Mesenchymal stem cell (in vitro differentiated cells and primary cell): ENCODE measurements at regions not wholly inside any gene's neighbourhood (a gene's known extent, or its start where the extent isn't known, plus 50 kb on each side); places are given as distances from the start of the nearest gene placed in this dataset.

Experiments used
- DNase-seq: peaks from one replicate; pipeline ENCODE4 v3.0.0-alpha.2; 2013
- H2AFZ ChIP-seq: one replicate; pipeline ENCODE4 v1.6.1; 2013; ENCODE audit warnings: low read depth, mild to moderate bottlenecking, control low read depth, inconsistent platforms, low read length, moderate library complexity
- H2AK5ac ChIP-seq: 2 replicates; pipeline ENCODE4 v1.6.1; 2013; ENCODE audit warnings: low read length, moderate library complexity, mild to moderate bottlenecking, inconsistent platforms; ENCODE audit not compliant: severe bottlenecking
- H2BK120ac ChIP-seq: one replicate; pipeline ENCODE4 v1.6.1; 2013; ENCODE audit warnings: low read depth, mild to moderate bottlenecking, inconsistent platforms, low read length, moderate library complexity
- H2BK12ac ChIP-seq, 2 experiments: one replicate each; pipeline ENCODE4 v1.6.1; 2013; ENCODE audit warnings: inconsistent platforms in 2 of 2, low read length in 2 of 2, mild to moderate bottlenecking in 2 of 2, moderate library complexity in 2 of 2, control low read depth in 1 of 2
- H2BK15ac ChIP-seq: one replicate; pipeline ENCODE4 v1.6.1; 2013; ENCODE audit warnings: mild to moderate bottlenecking, low read depth, inconsistent platforms; ENCODE audit not compliant: poor library complexity, severe bottlenecking
- H2BK5ac ChIP-seq: 2 replicates; pipeline ENCODE4 v1.6.1; 2013; ENCODE audit warnings: low read depth, mild to moderate bottlenecking, low read length, control low read depth, inconsistent platforms; ENCODE audit not compliant: poor library complexity, severe bottlenecking
- H3K14ac ChIP-seq, 2 experiments: one replicate each; pipeline ENCODE4 v1.6.1; 2013; ENCODE audit warnings: inconsistent platforms in 2 of 2, low read length in 2 of 2, control low read depth in 1 of 2, mild to moderate bottlenecking in 1 of 2, moderate library complexity in 1 of 2
- H3K18ac ChIP-seq, 2 experiments: one replicate each; pipeline ENCODE4 v1.6.1; 2013; ENCODE audit warnings: inconsistent platforms in 2 of 2, low read length in 2 of 2, control low read depth in 1 of 2, low read depth in 1 of 2, mild to moderate bottlenecking in 1 of 2
- H3K23ac ChIP-seq, 2 experiments: one replicate each; pipeline ENCODE4 v1.6.1; 2013; ENCODE audit warnings: inconsistent platforms in 2 of 2, low read length in 2 of 2, mild to moderate bottlenecking in 2 of 2, moderate library complexity in 2 of 2, control low read depth in 1 of 2
- H3K27ac ChIP-seq: 2 replicates; pipeline ENCODE4 v1.5.1; 2013; ENCODE audit warnings: mild to moderate bottlenecking, moderate library complexity, low read length, control low read depth, inconsistent platforms; ENCODE audit not compliant: poor library complexity, severe bottlenecking
- H3K27me3 ChIP-seq, 2 experiments: 2 replicates each; pipeline versions ENCODE4 v1.6.1 to v1.7.0; 2013; ENCODE audit warnings: low read length in 2 of 2, mild to moderate bottlenecking in 2 of 2, moderate library complexity in 2 of 2, control low read depth in 1 of 2, inconsistent platforms in 1 of 2; ENCODE audit not compliant: control insufficient read depth in 1 of 2, insufficient read depth in 1 of 2
- H3K36me3 ChIP-seq, 2 experiments: 2 replicates each; pipeline versions ENCODE4 v1.6.1 to v1.7.0; 2013; ENCODE audit warnings: low read length in 2 of 2, control low read depth in 1 of 2, inconsistent platforms in 1 of 2, low read depth in 1 of 2, mild to moderate bottlenecking in 1 of 2; ENCODE audit not compliant: insufficient read depth in 2 of 2, control insufficient read depth in 1 of 2
- H3K4ac ChIP-seq, 2 experiments: one replicate each; pipeline ENCODE4 v1.6.1; 2013; ENCODE audit warnings: inconsistent platforms in 2 of 2, low read length in 2 of 2, mild to moderate bottlenecking in 2 of 2, moderate library complexity in 2 of 2, control low read depth in 1 of 2, low read depth in 1 of 2
- H3K4me1 ChIP-seq: 2 replicates; pipeline ENCODE4 v1.6.1; 2013; ENCODE audit warnings: low read depth, low read length, control low read depth; ENCODE audit not compliant: control insufficient read depth, insufficient read depth
- H3K4me2 ChIP-seq: 2 replicates; pipeline ENCODE4 v1.6.1; 2013; ENCODE audit warnings: low read length, mild to moderate bottlenecking, inconsistent platforms; ENCODE audit not compliant: poor library complexity, severe bottlenecking
- H3K4me3 ChIP-seq, 2 experiments: 2 replicates each; pipeline versions ENCODE4 v1.5.1 to v1.7.0; 2013; ENCODE audit warnings: low read length in 2 of 2, mild to moderate bottlenecking in 2 of 2, control low read depth in 1 of 2, low read depth in 1 of 2; ENCODE audit not compliant: insufficient read depth in 1 of 2
- H3K79me1 ChIP-seq: replicated peaks from 2 replicates; pipeline ENCODE4 v1.6.1; 2013; ENCODE audit warnings: mild to moderate bottlenecking, control low read depth, low read length, inconsistent platforms; ENCODE audit not compliant: poor library complexity, severe bottlenecking
- H3K9ac ChIP-seq: 2 replicates; pipeline ENCODE4 v1.7.0; 2013; ENCODE audit warnings: mild to moderate bottlenecking, low read length, moderate library complexity
- H3K9me3 ChIP-seq: 2 replicates; pipeline ENCODE4 v1.7.0; 2013; ENCODE audit warnings: mild to moderate bottlenecking, low read length; ENCODE audit not compliant: control insufficient read depth
- H4K8ac ChIP-seq: one replicate; pipeline ENCODE4 v1.6.1; 2013; ENCODE audit warnings: inconsistent platforms, mild to moderate bottlenecking, low read length, moderate library complexity
- H4K91ac ChIP-seq: one replicate; pipeline ENCODE4 v1.6.1; 2013; ENCODE audit warnings: mild to moderate bottlenecking, low read length, inconsistent platforms
- WGBS: methylation state at CpG from one replicate; pipeline ENCODE4 v1.1.7; 2013; ENCODE audit warnings: mixed read lengths; 5-methylcytosine and 5-hydroxymethylcytosine counted together

DNA sequence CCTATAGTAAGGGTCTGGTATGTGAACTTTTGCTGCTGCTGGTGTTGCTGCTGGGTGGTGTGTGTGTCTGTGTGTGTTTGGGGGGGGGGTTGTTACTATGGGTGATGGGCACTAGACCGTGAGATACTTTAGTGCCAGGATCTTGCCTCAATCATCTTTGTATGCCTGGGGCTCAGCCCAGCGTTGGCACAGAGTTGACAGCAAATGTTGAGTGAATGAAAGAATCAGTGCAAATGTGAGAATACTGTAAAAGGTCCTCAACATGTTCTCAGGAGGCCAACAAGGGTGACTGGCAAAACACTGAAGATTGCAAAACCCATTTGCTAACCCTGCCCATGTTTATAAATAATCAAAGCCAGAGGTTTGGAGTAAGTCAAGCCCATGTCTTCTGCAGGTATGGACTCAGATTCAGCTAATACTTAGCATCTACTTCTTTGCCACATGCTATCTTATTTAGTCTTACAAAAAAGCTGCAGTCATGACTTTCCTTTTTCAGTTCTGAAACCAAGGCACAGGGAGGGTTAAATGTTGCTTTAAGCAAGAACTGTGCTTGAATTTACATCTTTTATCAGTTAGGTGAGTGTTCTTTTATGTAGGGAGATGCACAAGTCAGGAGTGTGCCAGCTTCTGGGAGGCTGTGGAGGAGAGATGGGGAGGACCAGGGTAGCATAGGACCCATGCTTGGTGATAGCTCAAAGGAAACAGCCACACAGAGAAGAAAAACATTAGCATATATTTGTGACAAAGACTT is 125.3 kb upstream of the SPACA1 start:
- Histone ChIP-seq H2BK12ac (no peak overlapping the region), H2AK5ac (no peak overlapping the region), H3K9me3 (no peaks in the 10 kb centered on the region), H2BK5ac (no peak overlapping the region), H3K4me1 (peaks cover 8% of the 10 kb centered on the region), H3K27me3 (peaks cover 0 to 47% of the 10 kb centered on the region in 2 experiments), H3K4me2 (no peak overlapping the region), H3K79me1 (no peaks in the 10 kb centered on the region), H3K27ac (no peak overlapping the region), H3K36me3 (no peaks in the 10 kb centered on the region), H4K8ac (no peak overlapping the region), H2BK15ac (no peak overlapping the region), H3K4me3 (no peak overlapping the region), H3K23ac (no peak overlapping the region), H2AFZ (no peak overlapping the region), H2BK120ac (no peak overlapping the region), H3K4ac (no peak overlapping the region), H3K9ac (no peak overlapping the region), H3K14ac (no peak overlapping the region), H3K18ac (no peak overlapping the region), H4K91ac (no peak overlapping the region)
- 88% methylated on average over 2 of the region's 2 CpGs for WGBS
- DNase-seq: no peak

DNA sequence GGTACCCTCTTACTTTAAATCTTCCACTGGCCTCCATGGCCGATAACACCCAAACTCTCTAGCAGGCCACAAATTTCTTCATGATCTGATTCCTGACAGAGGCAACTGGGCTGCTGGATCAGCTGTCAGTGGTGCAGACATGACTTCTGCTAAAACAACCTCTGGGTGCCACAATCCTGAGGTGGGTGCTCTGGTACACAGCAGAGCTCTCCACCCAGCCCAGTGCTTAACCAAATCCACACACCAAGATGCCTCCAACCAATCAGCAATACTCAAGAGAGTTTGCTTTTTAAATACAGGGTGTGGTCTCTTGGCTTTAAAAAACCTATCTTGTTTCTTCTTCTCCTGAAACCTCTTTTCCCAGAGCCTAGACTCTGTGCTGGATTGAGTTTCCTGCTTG is 126.6 kb upstream of the SPACA1 start:
- Histone ChIP-seq H3K14ac (no peak overlapping the region), H3K4me1 (peaks cover 8% of the 10 kb centered on the region), H3K4ac (no peak overlapping the region), H3K4me2 (no peak overlapping the region), H2BK120ac (no peak overlapping the region), H2BK5ac (no peak overlapping the region), H2AFZ (no peak overlapping the region), H3K27ac (no peak overlapping the region), H3K23ac (no peak overlapping the region), H2BK15ac (no peak overlapping the region), H3K36me3 (no peaks in the 10 kb centered on the region), H3K18ac (no peak overlapping the region), H2AK5ac (no peak overlapping the region), H3K27me3 (peaks cover 0 to 48% of the 10 kb centered on the region in 2 experiments), H4K91ac (no peak overlapping the region), H3K9ac (no peak overlapping the region), H3K9me3 (peaks cover 4% of the 10 kb centered on the region), H4K8ac (no peak overlapping the region), H3K4me3 (no peak overlapping the region), H3K79me1 (no peaks in the 10 kb centered on the region), H2BK12ac (no peak overlapping the region)
- no peak for DNase-seq
- 94% methylated on average over 1 of the region's 1 CpG for WGBS

DNA sequence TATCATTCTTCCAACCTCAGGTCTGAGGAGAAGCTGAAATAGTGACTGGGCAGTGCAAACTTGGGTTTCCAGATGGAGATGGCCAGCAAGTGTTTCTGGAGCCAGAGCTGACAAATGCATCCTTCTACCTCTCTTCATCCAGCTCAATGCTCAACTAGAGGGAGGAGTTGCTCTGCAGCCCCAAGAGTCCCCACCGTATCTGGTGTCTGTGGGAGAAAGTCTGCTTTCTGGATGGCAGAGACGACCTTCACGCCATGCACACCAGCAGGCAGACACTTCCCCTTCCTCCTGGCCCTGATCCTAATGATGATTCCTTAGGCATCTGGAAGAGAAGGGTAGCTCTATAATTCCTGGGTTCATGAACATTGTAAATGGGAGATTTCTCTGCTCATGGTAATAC is 127.4 kb upstream of the SPACA1 start:
- H3K27ac ChIP-seq: no peak overlapping the region
- no peak overlapping the region for H3K9ac ChIP-seq
- H3K9me3 ChIP-seq: peaks cover 4% of the 10 kb centered on the region
- no peak overlapping the region for H4K8ac ChIP-seq
- no peak overlapping the region for H2BK5ac ChIP-seq
- no peak overlapping the region for H3K23ac ChIP-seq
- H3K4me2 ChIP-seq: no peak overlapping the region
- no peak overlapping the region for H3K18ac ChIP-seq
- H3K4me1 ChIP-seq: peaks cover 3% of the 10 kb centered on the region
- no peak overlapping the region for H2AFZ ChIP-seq
- H3K79me1 ChIP-seq: no peaks in the 10 kb centered on the region
- H4K91ac ChIP-seq: no peak overlapping the region
- H3K4me3 ChIP-seq: no peak overlapping the region
- H2BK15ac ChIP-seq: no peak overlapping the region
- no peak overlapping the region for H2BK12ac ChIP-seq
- H3K27me3 ChIP-seq: peaks cover 0 to 42% of the 10 kb centered on the region in 2 experiments
- no peaks in the 10 kb centered on the region for H3K36me3 ChIP-seq
- no peak overlapping the region for H3K4ac ChIP-seq
- H2AK5ac ChIP-seq: no peak overlapping the region
- H2BK120ac ChIP-seq: no peak overlapping the region
- H3K14ac ChIP-seq: no peak overlapping the region
- WGBS: 100% methylated on average over 1 of the region's 3 CpGs
- no peak for DNase-seq

DNA sequence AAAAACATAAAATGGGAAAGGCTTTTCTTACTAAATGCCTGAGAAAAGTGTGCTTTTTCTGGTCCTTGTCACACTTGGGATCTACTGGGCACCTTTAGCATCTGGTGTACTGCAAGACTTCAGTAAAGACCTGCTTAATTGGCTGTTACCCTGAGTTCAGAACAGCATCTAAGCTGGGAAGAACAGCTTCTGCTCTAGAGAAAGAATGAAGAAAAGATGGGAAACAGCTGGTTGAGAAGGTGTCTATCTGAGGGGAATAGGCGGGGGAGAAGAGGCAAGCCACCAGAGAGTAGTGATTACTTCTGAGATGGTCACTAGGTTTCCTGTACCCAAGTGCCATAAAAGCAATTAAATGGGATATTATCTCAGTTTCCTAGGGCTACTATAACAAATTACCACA is 128.2 kb upstream of the SPACA1 start:
- no peak for DNase-seq
- no peak overlapping the region for H2BK12ac ChIP-seq
- no peak overlapping the region for H2AK5ac ChIP-seq
- H3K4me3 ChIP-seq: no peak overlapping the region
- no peak overlapping the region for H2AFZ ChIP-seq
- H3K79me1 ChIP-seq: no peaks in the 10 kb centered on the region
- H2BK15ac ChIP-seq: no peak overlapping the region
- H3K4me2 ChIP-seq: no peak overlapping the region
- no peak overlapping the region for H3K23ac ChIP-seq
- no peak overlapping the region for H3K14ac ChIP-seq
- H3K9ac ChIP-seq: no peak overlapping the region
- H3K27me3 ChIP-seq: peaks cover 0 to 42% of the 10 kb centered on the region in 2 experiments
- H3K4ac ChIP-seq: no peak overlapping the region
- H4K91ac ChIP-seq: no peak overlapping the region
- peaks cover 3% of the 10 kb centered on the region for H3K4me1 ChIP-seq
- H3K27ac ChIP-seq: no peak overlapping the region
- WGBS: 88% methylated on average over 1 of the region's 1 CpG
- H2BK120ac ChIP-seq: no peak overlapping the region
- H3K36me3 ChIP-seq: no peaks in the 10 kb centered on the region
- H4K8ac ChIP-seq: no peak overlapping the region
- H2BK5ac ChIP-seq: no peak overlapping the region
- no peak overlapping the region for H3K18ac ChIP-seq
- H3K9me3 ChIP-seq: peaks cover 4% of the 10 kb centered on the region
